Prostate gland (tissue), 2 donors: ENCODE measurements at regions not wholly inside any gene's neighbourhood (a gene's known extent, or its start where the extent isn't known, plus 50 kb on each side); places are given as distances from the start of the nearest gene placed in this dataset.
A peak's percentile ranks its signal among the peaks of the same experiment; 100 is the strongest.

Experiments used
- DNase-seq: peaks from one replicate; pipeline ENCODE4 v3.0.0-alpha.2; 2019; ENCODE audit warnings: low spot score
- H3K27ac ChIP-seq, 2 donors: fragments of 200-600 bp; sonication (generic); 2 replicates each; pipeline ENCODE4 v1.5.1; 2017 to 2019
- H3K27me3 ChIP-seq: fragments of 200-600 bp; sonication (generic); replicated peaks from 2 replicates; pipeline ENCODE4 v1.5.1; 2019; ENCODE audit not compliant: insufficient read depth
- H3K36me3 ChIP-seq, 2 donors: fragments of 200-600 bp; sonication (generic); 1 replicate in 1 of 2; 2 replicates in 1 of 2; pipeline versions ENCODE4 v1.5.1 to v1.8.1; 2017 to 2019
- H3K4me1 ChIP-seq: fragments of 200-600 bp; sonication (generic); replicated peaks from 2 replicates; pipeline ENCODE4 v1.5.1; 2019
- H3K4me3 ChIP-seq, 2 donors: fragments of 200-600 bp; sonication (generic); 2 replicates each; pipeline ENCODE4 v1.5.1; 2017 to 2019
- H3K9me3 ChIP-seq: fragments of 200-600 bp; sonication (generic); 2 replicates; pipeline ENCODE4 v1.5.1; 2017
- CTCF ChIP-seq, 4 experiments: fragments of 200-600 bp in 2 of 4; fragments of 450-650 bp in 2 of 4; sonication (generic) in 2 of 4; IDR thresholded peaks; 1 replicate in 3 of 4; 2 replicates in 1 of 4; pipeline ENCODE4 v1.5.1; 2016 to 2019; ENCODE audit warnings: antibody characterized with exemption in 4 of 4, mild to moderate bottlenecking in 2 of 4, moderate library complexity in 2 of 4
- POLR2A ChIP-seq: fragments of 450-650 bp; IDR thresholded peaks from one replicate; pipeline ENCODE4 v1.6.1; 2016; ENCODE audit warnings: antibody characterized with exemption, mild to moderate bottlenecking
- POLR2AphosphoS5 ChIP-seq: sonication (generic); formaldehyde crosslinking; IDR thresholded peaks from one replicate; pipeline ENCODE4 v1.6.1; 2017; ENCODE audit warnings: antibody characterized with exemption
- WGBS: methylation state at CpG from one replicate; pipeline ENCODE4 v1.1.5; 2018; 5-methylcytosine and 5-hydroxymethylcytosine counted together
- intact Hi-C: fragments of 100-400 bp; cut with DNase I; formaldehyde crosslinking; loops from one replicate; pipeline ENCODE4 v1.14.2; 2022

DNA sequence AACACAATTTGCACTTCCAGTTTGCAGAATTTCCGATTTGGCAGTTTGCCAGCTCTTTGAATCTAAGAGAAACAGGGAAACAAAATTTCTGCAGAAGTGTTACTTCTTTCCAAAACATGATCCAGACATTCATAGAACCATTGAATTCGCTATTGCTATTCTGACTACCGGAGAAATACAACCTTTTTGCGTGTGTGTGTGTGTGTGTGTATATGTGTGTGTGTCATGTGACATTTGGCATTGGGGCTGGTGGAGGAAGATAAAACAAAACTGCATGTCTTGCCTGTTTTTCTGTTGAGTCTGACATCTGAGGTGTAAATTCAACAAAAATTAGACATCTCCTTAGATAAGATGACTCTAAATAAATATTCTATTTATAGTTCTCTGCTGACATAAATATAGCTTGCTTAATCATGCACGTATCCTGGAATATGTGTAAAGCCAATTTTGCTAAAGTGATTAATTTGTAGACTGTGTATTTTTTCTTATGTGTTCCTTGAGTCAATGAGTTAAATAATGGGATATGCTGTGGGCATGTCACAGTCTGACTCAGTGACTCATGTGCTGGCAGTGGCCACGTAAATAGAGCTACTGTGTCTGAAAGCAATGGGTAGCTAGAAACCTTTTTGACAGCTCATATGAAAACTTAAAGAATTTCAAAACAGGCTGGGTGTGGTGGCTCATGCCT is 98.9 kb downstream of the HPGD start:
- intact Hi-C loops, result no loop called here
- no peaks in the 10 kb centered on the region for H3K36me3 ChIP-seq
- H3K27me3 ChIP-seq, result no peaks in the 10 kb centered on the region
- H3K4me1 ChIP-seq, result no peaks in the 10 kb centered on the region
- no peaks in the 10 kb centered on the region for H3K9me3 ChIP-seq
- DNase-seq, result peak; percentile 8
- no peak overlapping the region for H3K27ac ChIP-seq
- H3K4me3 ChIP-seq, result no peak overlapping the region
- 32% methylated on average over 6 of the region's 6 CpGs for WGBS
- TF ChIP-seq CTCF (IDR thresholded peaks at IDR 0.05) (no peak), POLR2AphosphoS5 (no peak), POLR2A (no peak)

DNA sequence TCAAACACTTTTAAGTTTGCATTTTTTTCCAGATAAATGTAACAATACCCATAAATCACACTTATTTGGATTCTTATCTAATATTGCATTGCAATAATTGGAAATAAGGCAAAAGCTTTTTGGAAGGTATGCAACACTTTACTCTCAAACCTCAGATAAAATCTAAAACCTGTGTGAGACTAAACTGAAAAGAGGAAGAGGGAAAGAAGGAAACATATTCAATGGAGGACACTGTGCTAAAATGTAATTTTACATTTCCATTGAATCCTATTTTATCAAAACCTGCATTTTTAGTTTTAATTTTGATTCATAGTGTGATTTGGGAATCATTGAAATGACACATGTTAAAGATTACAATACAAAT is 99.4 kb downstream of the HPGD start:
- Histone ChIP-seq H3K9me3 (no peaks in the 10 kb centered on the region), H3K27me3 (no peaks in the 10 kb centered on the region), H3K4me3 (no peak overlapping the region), H3K36me3 (no peaks in the 10 kb centered on the region), H3K27ac (no peak overlapping the region), H3K4me1 (no peaks in the 10 kb centered on the region)
- no peak for TF ChIP-seq POLR2AphosphoS5
- no peak for TF ChIP-seq POLR2A
- no peak for DNase-seq
- intact Hi-C loops, result no loop called here

- WGBS, result 79% methylated on average over 5 of the region's 5 CpGs
- H3K36me3 ChIP-seq, result no peaks in the 10 kb centered on the region
- intact Hi-C loops, result no loop called here
Observed at GRCh38 chr4:174420316-174420715, 102.0 kb downstream of the HPGD start.

GRCh38 chr4:174418640-174419212 is 103.6 kb downstream of the HPGD start:
- 73% methylated on average over 4 of the region's 4 CpGs for WGBS
- no peaks in the 10 kb centered on the region for H3K36me3 ChIP-seq
- no peak overlapping the region for H3K4me3 ChIP-seq
- H3K4me1 ChIP-seq, result no peaks in the 10 kb centered on the region
- DNase-seq, result no peak
- TF ChIP-seq POLR2A, result no peak
- no peak for TF ChIP-seq POLR2AphosphoS5
- no peak for TF ChIP-seq CTCF (IDR thresholded peaks at IDR 0.05)
- no peaks in the 10 kb centered on the region for H3K27me3 ChIP-seq
- H3K9me3 ChIP-seq, result no peaks in the 10 kb centered on the region
- H3K27ac ChIP-seq, result no peak overlapping the region
- intact Hi-C loops, result no loop called here

More at GRCh38 chr4:174420316-174420715, 102.0 kb downstream of the HPGD start:
- no peak for DNase-seq
- H3K27me3 ChIP-seq, result no peaks in the 10 kb centered on the region
- H3K27ac ChIP-seq, result no peak overlapping the region
- no peak overlapping the region for H3K4me3 ChIP-seq
- no peaks in the 10 kb centered on the region for H3K9me3 ChIP-seq
- H3K4me1 ChIP-seq, result no peaks in the 10 kb centered on the region
- no peak for TF ChIP-seq CTCF (IDR thresholded peaks at IDR 0.05)
- no peak for TF ChIP-seq POLR2AphosphoS5
- TF ChIP-seq POLR2A, result no peak

- no peak for DNase-seq
- Histone ChIP-seq H3K27me3 (no peaks in the 10 kb centered on the region), H3K27ac (no peak overlapping the region), H3K4me3 (no peak overlapping the region), H3K9me3 (no peaks in the 10 kb centered on the region), H3K4me1 (no peaks in the 10 kb centered on the region), H3K36me3 (no peaks in the 10 kb centered on the region)
- intact Hi-C loops, result no loop called here
- 95% methylated on average over 8 of the region's 8 CpGs for whole genome bisulfite sequencing
- no peak for TF ChIP-seq POLR2A
- no peak for TF ChIP-seq CTCF (IDR thresholded peaks at IDR 0.05)
- no peak for TF ChIP-seq POLR2AphosphoS5
Observed at GRCh38 chr4:174408841-174409552, 113.3 kb downstream of the HPGD start.
